ENCODE measurements at regions not wholly inside any gene's neighbourhood (a gene's known extent, or its start where the extent isn't known, plus 50 kb on each side); places are given as distances from the start of the nearest gene placed in this dataset.

DNA sequence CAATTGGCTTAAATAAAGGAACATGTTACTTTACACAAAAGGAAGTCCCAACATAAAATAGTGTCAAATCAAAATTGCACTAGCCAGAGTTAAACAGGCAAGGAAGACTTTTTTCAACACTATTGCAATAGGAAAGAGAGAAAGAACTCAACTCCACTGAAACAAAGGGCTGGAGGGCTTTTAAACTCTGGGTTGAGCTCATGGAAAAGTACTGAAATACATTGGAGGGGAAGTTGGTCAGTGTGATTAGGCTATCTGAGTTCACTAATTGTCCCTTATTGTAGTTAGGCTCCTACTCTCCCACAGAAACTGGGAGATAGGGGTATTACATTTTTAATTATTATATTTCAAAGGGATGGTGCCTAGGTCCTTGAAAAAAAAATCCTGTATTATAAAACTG is 491.2 kb upstream of the LCORL start:
- H3K27ac Mint-ChIP-seq: no peak overlapping the region
- H3K4me1 Mint-ChIP-seq: no peaks in the 10 kb centered on the region
- no peak overlapping the region for H3K4me3 Mint-ChIP-seq
- no peaks in the 10 kb centered on the region for H3K9me3 Mint-ChIP-seq
- peaks cover 3% of the 10 kb centered on the region for H3K27me3 Mint-ChIP-seq (ENCODE audit: low read depth)
- TF ChIP-seq, protein P1, sequence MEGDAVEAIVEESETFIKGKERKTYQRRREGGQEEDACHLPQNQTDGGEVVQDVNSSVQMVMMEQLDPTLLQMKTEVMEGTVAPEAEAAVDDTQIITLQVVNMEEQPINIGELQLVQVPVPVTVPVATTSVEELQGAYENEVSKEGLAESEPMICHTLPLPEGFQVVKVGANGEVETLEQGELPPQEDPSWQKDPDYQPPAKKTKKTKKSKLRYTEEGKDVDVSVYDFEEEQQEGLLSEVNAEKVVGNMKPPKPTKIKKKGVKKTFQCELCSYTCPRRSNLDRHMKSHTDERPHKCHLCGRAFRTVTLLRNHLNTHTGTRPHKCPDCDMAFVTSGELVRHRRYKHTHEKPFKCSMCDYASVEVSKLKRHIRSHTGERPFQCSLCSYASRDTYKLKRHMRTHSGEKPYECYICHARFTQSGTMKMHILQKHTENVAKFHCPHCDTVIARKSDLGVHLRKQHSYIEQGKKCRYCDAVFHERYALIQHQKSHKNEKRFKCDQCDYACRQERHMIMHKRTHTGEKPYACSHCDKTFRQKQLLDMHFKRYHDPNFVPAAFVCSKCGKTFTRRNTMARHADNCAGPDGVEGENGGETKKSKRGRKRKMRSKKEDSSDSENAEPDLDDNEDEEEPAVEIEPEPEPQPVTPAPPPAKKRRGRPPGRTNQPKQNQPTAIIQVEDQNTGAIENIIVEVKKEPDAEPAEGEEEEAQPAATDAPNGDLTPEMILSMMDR (IDR thresholded peaks at IDR 0.05; ENCODE audit: unreplicated experiment in 3 of 3): no peak
- no peaks in the 10 kb centered on the region for H3K36me3 Mint-ChIP-seq (ENCODE audit: low read depth)

DNA sequence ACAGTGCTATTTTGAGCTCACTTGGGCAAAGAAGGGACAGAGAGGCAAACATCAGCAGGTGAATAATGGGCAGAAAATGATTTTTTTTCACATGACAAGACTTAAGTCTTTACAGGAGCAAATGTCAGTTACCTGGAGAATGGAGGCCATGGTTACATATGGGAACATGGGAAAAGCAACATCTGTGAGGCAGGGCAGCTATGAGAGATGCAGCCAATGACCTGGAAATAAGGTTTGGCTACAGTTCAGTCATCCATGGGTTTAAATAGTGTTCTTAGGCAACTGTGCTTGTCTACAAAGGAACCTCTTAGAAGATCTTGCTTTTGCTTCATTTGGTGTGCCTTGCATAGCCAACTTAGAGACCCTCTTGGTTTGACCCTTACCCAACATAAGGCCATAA is 490.2 kb upstream of the LCORL start:
- TF ChIP-seq, protein P1 (IDR thresholded peaks at IDR 0.05; ENCODE audit: unreplicated experiment in 3 of 3): no peak
- Mint-ChIP-seq H3K36me3 (ENCODE audit: low read depth) (no peaks in the 10 kb centered on the region), H3K4me1 (no peaks in the 10 kb centered on the region), H3K9me3 (no peaks in the 10 kb centered on the region), H3K27ac (no peak overlapping the region), H3K4me3 (no peak overlapping the region), H3K27me3 (ENCODE audit: low read depth) (peaks cover 3% of the 10 kb centered on the region)

DNA sequence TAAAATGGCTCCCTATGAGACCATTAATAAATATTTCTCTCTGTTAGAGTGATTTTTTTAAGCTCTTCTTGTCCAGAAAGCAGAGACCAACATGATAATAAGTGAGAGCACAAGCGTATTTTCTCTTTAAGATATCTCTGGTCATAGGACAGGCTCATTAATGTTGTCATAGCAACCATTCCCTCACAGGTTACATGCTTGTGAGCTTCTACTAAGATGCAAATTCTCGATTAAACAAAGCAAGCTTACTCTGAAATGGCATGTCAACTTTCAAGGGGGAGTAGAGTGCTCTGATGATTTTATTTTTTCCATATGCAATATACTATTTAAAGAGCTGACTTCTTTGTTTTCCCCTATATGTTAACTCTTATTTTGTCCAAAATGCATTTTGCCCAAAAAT is 487.2 kb upstream of the LCORL start:
- H3K4me3 Mint-ChIP-seq: no peak overlapping the region
- TF ChIP-seq, protein P1 (IDR thresholded peaks at IDR 0.05; ENCODE audit: unreplicated experiment in 3 of 3): no peak
- no peaks in the 10 kb centered on the region for H3K4me1 Mint-ChIP-seq
- no peak overlapping the region for H3K27ac Mint-ChIP-seq
- H3K9me3 Mint-ChIP-seq: no peaks in the 10 kb centered on the region
- H3K27me3 Mint-ChIP-seq (ENCODE audit: low read depth): peaks cover 4% of the 10 kb centered on the region
- no peaks in the 10 kb centered on the region for H3K36me3 Mint-ChIP-seq (ENCODE audit: low read depth)

DNA sequence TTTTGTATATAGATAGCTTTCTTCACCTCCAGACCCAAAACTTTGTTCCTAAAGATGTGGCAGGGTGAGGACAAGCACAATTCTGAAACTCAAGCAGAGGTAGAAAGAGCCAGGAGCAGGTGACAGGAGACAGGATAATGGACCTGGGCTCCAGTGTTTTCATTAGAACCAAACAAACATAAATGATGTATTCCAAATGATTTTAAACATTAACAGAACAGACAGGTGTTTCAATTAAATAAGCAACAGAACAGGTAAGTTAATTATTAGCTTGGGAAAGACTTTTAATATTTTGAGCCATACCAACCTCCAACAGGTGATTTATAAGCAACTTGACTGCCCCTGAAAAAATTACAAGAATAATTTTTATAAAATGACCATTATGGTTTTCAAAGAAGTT is 459.4 kb upstream of the LCORL start:
- Mint-ChIP-seq H3K27me3 (ENCODE audit: low read depth) (no peaks in the 10 kb centered on the region), H3K27ac (peak overlapping the region in 1 of 3 experiments; percentile 11), H3K4me3 (no peak overlapping the region), H3K4me1 (no peaks in the 10 kb centered on the region), H3K36me3 (ENCODE audit: low read depth) (no peaks in the 10 kb centered on the region), H3K9me3 (peaks cover 24% of the 10 kb centered on the region)
- TF ChIP-seq, protein P1 (IDR thresholded peaks at IDR 0.05; ENCODE audit: unreplicated experiment in 3 of 3): no peak

DNA sequence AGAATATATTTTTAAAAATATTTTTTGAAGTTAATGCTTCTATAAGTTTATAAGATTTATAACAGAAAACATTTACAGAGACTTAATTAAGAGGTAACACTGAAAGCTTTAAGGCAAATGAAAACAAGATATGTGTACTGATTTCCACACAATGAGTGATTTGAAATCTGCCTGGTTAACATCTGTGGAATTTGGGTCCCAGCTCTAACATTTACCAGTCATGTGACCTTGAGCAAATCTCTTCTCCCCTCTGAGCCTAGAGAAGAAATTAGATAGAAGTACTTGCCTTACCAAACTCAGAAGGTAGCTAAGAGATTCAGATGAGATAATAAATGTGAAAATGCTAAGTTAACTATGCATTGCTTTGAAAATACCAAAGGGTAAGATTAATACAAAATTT is 458.8 kb upstream of the LCORL start:
- Mint-ChIP-seq H3K4me3 (no peak overlapping the region), H3K36me3 (ENCODE audit: low read depth) (no peaks in the 10 kb centered on the region), H3K4me1 (no peaks in the 10 kb centered on the region), H3K27me3 (ENCODE audit: low read depth) (no peaks in the 10 kb centered on the region), H3K9me3 (peaks cover 25% of the 10 kb centered on the region), H3K27ac (no peak overlapping the region)
- TF ChIP-seq, protein P1 (IDR thresholded peaks at IDR 0.05; ENCODE audit: unreplicated experiment in 3 of 3): no peak

DNA sequence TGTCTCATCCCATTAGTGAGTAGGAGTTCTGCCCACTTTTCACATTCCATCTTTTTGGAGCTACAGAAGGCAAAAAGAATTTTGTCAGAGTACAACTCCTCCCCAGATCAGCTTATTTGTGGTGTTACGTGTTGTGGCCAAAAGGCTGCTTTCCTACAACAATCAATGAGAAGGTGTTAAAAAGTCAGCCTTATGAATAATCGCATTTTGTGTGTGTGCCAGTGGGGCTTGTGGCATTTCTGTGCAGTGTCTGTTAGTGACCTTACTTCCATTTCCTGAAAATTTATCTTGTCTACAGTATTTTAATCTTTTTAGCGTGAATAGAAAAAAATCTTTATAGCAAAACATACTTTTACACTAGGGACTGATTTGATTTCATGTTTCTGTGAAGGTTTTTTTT is 458.3 kb upstream of the LCORL start:
- Mint-ChIP-seq H3K27ac (peak overlapping the region in 1 of 3 experiments; percentile 53), H3K27me3 (ENCODE audit: low read depth) (no peaks in the 10 kb centered on the region), H3K4me3 (no peak overlapping the region), H3K36me3 (ENCODE audit: low read depth) (no peaks in the 10 kb centered on the region), H3K4me1 (no peaks in the 10 kb centered on the region), H3K9me3 (peaks cover 20% of the 10 kb centered on the region)
- TF ChIP-seq, protein P1 (IDR thresholded peaks at IDR 0.05; ENCODE audit: unreplicated experiment in 3 of 3): no peak
